ENCODE measurements at regions not wholly inside any gene's neighbourhood (a gene's known extent, or its start where the extent isn't known, plus 50 kb on each side); places are given as distances from the start of the nearest gene placed in this dataset.

GRCh38 chr10:28190196-28190595 is 112.7 kb downstream of the MPP7 start:
- TF ChIP-seq CTCF (IDR thresholded peaks at IDR 0.05) = no peak
- no peak for TF ChIP-seq POLR2A (IDR thresholded peaks at IDR 0.05)

All from uterus (tissue), 2 donors.